IMR-90 (cell line): ENCODE measurements at regions not wholly inside any gene's neighbourhood (a gene's known extent, or its start where the extent isn't known, plus 50 kb on each side); places are given as distances from the start of the nearest gene placed in this dataset.
"Not testable (repeated sequence)": the region's sequence is repeated elsewhere in the genome, so short reads cannot be mapped to it uniquely, and the experiment has no call there.

Source experiments
- ATAC-seq: fragments of 200-7000 bp; cut with Tn5 transposase; 2 replicates; pipeline ENCODE4 v1.9.1; 2020; ENCODE audit warnings: low read depth, mild to moderate bottlenecking, moderate library complexity
- BruUV-seq: library from RNA; stranded (reverse); fragments of 400-500 nt; replicated peaks from 2 replicates; lab custom pipeline; 2021; lab: Mats Ljungman, UMichigan
- CTCF ChIA-PET: fragments of 300-600 bp; formaldehyde crosslinking; extraction: SDS; loops from one replicate; lab custom pipeline; 2021; ENCODE audit warnings: antibody characterized with exemption; lab: Yijun Ruan, JAX
- POLR2A ChIA-PET: fragments of 300-600 bp; sonication (Branson Sonifier 250); formaldehyde crosslinking; loops from one replicate; lab custom pipeline; 2022; ENCODE audit warnings: antibody characterized with exemption; ENCODE audit not compliant: unreplicated experiment; lab: Charles Lee
- DNase-seq: peaks from one replicate; pipeline ENCODE4 v3.0.0; 2013
- H2AFZ ChIP-seq: replicated peaks from 2 replicates; pipeline ENCODE3; 2013; ENCODE audit warnings: low read length, mild to moderate bottlenecking; ENCODE audit not compliant: poor library complexity
- H2AK5ac ChIP-seq: 2 replicates; pipeline ENCODE4 v1.6.1; 2013; ENCODE audit warnings: low read depth, low read length, inconsistent platforms
- H2AK9ac ChIP-seq: replicated peaks from 2 replicates; pipeline ENCODE3; 2013; ENCODE audit warnings: mild to moderate bottlenecking, low read depth, low read length, moderate library complexity; ENCODE audit not compliant: poor library complexity
- H2BK120ac ChIP-seq: 2 replicates; pipeline ENCODE4 v1.6.1; 2013; ENCODE audit warnings: low read depth, low read length, inconsistent platforms
- H2BK15ac ChIP-seq: 3 replicates; pipeline ENCODE4 v1.6.1; 2013; ENCODE audit warnings: low read depth, low read length, inconsistent platforms
- H2BK20ac ChIP-seq: 2 replicates; pipeline ENCODE4 v1.6.1; 2013; ENCODE audit warnings: low read depth, mild to moderate bottlenecking, inconsistent platforms, low read length, moderate library complexity
- H2BK5ac ChIP-seq: 2 replicates; pipeline ENCODE4 v1.6.1; 2013; ENCODE audit warnings: mild to moderate bottlenecking, low read depth, low read length, inconsistent platforms; ENCODE audit not compliant: poor library complexity, severe bottlenecking
- H3K14ac ChIP-seq: replicated peaks from 2 replicates; pipeline ENCODE4 v1.6.1; 2013; ENCODE audit warnings: low read depth, low read length, inconsistent platforms
- H3K18ac ChIP-seq: 2 replicates; pipeline ENCODE4 v1.6.1; 2013; ENCODE audit warnings: low read depth, low read length, control low read depth
- H3K23ac ChIP-seq: 2 replicates; pipeline ENCODE4 v1.6.1; 2013; ENCODE audit warnings: low read depth, low read length, inconsistent platforms
- H3K27ac ChIP-seq: 2 replicates; pipeline ENCODE4 v1.5.1; 2013; ENCODE audit warnings: mild to moderate bottlenecking, control low read depth, low read length; ENCODE audit not compliant: insufficient read depth
- H3K27me3 ChIP-seq: 2 replicates; pipeline ENCODE4 v1.6.1; 2013; ENCODE audit warnings: low read length; ENCODE audit not compliant: control insufficient read depth, insufficient read depth
- H3K36me3 ChIP-seq: 2 replicates; pipeline ENCODE4 v1.6.1; 2013; ENCODE audit warnings: low read length, mixed read lengths; ENCODE audit not compliant: control insufficient read depth, insufficient read depth
- H3K4ac ChIP-seq: 2 replicates; pipeline ENCODE4 v1.6.1; 2013; ENCODE audit warnings: low read depth, low read length, inconsistent platforms
- H3K4me1 ChIP-seq: 2 replicates; pipeline ENCODE4 v1.6.1; 2013; ENCODE audit warnings: low read length, mixed read lengths; ENCODE audit not compliant: control insufficient read depth, insufficient read depth
- H3K4me2 ChIP-seq: 2 replicates; pipeline ENCODE4 v1.6.1; 2013; ENCODE audit warnings: low read depth, mild to moderate bottlenecking, control low read depth, low read length, moderate library complexity
- H3K4me3 ChIP-seq: 2 replicates; pipeline ENCODE4 v1.5.1; 2013; ENCODE audit warnings: low read depth, mild to moderate bottlenecking, control low read depth, low read length, moderate library complexity; ENCODE audit not compliant: insufficient read depth
- H3K56ac ChIP-seq: 2 replicates; pipeline ENCODE4 v1.6.1; 2013; ENCODE audit warnings: low read length, inconsistent platforms; ENCODE audit not compliant: insufficient read depth; ENCODE audit errors: extremely low read depth
- H3K79me1 ChIP-seq, 2 experiments: 2 replicates each; pipeline ENCODE4 v1.6.1; 2013; ENCODE audit warnings: low read length in 2 of 2, inconsistent platforms in 1 of 2, low read depth in 1 of 2
- H3K9ac ChIP-seq: 2 replicates; pipeline ENCODE4 v1.6.1; 2013; ENCODE audit warnings: low read depth, low read length, control low read depth
- H3K9me1 ChIP-seq: 2 replicates; pipeline ENCODE4 v1.6.1; 2013; ENCODE audit warnings: low read length, inconsistent platforms; ENCODE audit not compliant: insufficient read depth
- H3K9me3 ChIP-seq: 2 replicates; pipeline ENCODE4 v1.6.1; 2013; ENCODE audit warnings: low read length; ENCODE audit not compliant: control insufficient read depth, insufficient read depth
- H4K20me1 ChIP-seq: 2 replicates; pipeline ENCODE4 v1.6.1; 2013; ENCODE audit warnings: low read length, inconsistent platforms; ENCODE audit not compliant: insufficient read depth
- H4K5ac ChIP-seq: 2 replicates; pipeline ENCODE4 v1.6.1; 2013; ENCODE audit warnings: mild to moderate bottlenecking, low read depth, low read length, control low read depth
- H4K8ac ChIP-seq, 2 experiments: 2 replicates each; pipeline ENCODE4 v1.6.1; 2013; ENCODE audit warnings: low read depth in 2 of 2, low read length in 2 of 2, control low read depth in 1 of 2, inconsistent platforms in 1 of 2
- H4K91ac ChIP-seq: 2 replicates; pipeline ENCODE4 v1.6.1; 2013; ENCODE audit warnings: low read depth, low read length, inconsistent platforms; ENCODE audit not compliant: insufficient read depth
- WGBS, 2 experiments: methylation state at CpG; one replicate each; pipeline versions ENCODE4 v1.1.5 to v1.1.7; 2013; ENCODE audit warnings: missing lambda C conversion rate in 2 of 2; ENCODE audit not compliant: insufficient read length in 1 of 2; ENCODE audit errors: extremely low coverage in 2 of 2; 5-methylcytosine and 5-hydroxymethylcytosine counted together
- dilution Hi-C: fragments of 300-500 bp; cut with HindIII; formaldehyde crosslinking; loops from one replicate; pipeline ENCODE4 v1.14.3; 2018; ENCODE audit warnings: low sequenced_read_pairs; ENCODE audit not compliant: unreplicated experiment
- in situ Hi-C: fragments of 300-500 bp; cut with MboI; formaldehyde crosslinking; loops from 3 replicates; pipeline ENCODE4 v1.14.3; 2019; ENCODE audit warnings: low sequenced_read_pairs, inconsistent platforms, mixed read lengths
- intact Hi-C: fragments of 100-400 bp; cut with micrococcal nuclease; formaldehyde crosslinking; loops from 2 replicates; pipeline ENCODE4 v1.10.0; 2022

GRCh38 chr13:108064372-108064771 is 151.0 kb downstream of the LIG4 start:
- H2AFZ ChIP-seq, H4K91ac ChIP-seq, ATAC-seq, BruUV-seq, H3K56ac ChIP-seq, H3K36me3 ChIP-seq, H2BK20ac ChIP-seq, H2BK120ac ChIP-seq, H4K8ac ChIP-seq, CTCF ChIA-PET, H3K9ac ChIP-seq, H3K4me3 ChIP-seq, H3K9me1 ChIP-seq, H3K14ac ChIP-seq, H2AK9ac ChIP-seq, POLR2A ChIA-PET, H3K18ac ChIP-seq, H3K79me1 ChIP-seq, H4K5ac ChIP-seq, intact Hi-C loops, H3K4me2 ChIP-seq, H3K23ac ChIP-seq, H3K4me1 ChIP-seq, H3K9me3 ChIP-seq, H3K4ac ChIP-seq, H2BK15ac ChIP-seq, H3K27ac ChIP-seq, H3K27me3 ChIP-seq, DNase-seq, dilution Hi-C loops, H2BK5ac ChIP-seq, H2AK5ac ChIP-seq, H4K20me1 ChIP-seq, in situ Hi-C loops: not testable (repeated sequence)
- whole genome bisulfite sequencing, 2 experiments = no CpG with 5 or more reads among the region's 1 CpG
